ENCODE measurements at regions not wholly inside any gene's neighbourhood (a gene's known extent, or its start where the extent isn't known, plus 50 kb on each side); places are given as distances from the start of the nearest gene placed in this dataset.

- DNase-seq, result no peak
These were observed 75.3 kb upstream of the TNRC6C start for GRCh38 chr17:77883213-77883650.

DNA sequence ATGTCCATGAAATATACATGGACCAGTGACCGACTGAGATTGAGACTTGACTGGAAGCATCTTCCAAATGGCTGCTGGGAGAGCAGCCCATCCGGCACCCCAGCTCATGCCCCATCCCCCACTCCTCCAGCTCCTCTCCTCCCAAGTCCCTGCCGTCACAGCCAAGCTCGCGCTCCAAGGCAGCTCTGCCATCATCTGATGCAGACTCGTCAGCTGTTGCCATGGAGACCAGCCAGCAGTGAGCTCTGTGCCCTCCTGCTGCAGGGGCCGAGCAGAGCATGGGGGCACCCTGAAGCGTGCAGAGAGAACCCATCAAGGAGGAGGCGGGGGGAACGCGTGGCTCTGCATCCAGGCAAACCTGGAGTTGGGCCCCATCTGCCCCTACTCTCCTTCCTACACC is 74.5 kb upstream of the TNRC6C start:
- DNase-seq, result peak; percentile 71

DNA sequence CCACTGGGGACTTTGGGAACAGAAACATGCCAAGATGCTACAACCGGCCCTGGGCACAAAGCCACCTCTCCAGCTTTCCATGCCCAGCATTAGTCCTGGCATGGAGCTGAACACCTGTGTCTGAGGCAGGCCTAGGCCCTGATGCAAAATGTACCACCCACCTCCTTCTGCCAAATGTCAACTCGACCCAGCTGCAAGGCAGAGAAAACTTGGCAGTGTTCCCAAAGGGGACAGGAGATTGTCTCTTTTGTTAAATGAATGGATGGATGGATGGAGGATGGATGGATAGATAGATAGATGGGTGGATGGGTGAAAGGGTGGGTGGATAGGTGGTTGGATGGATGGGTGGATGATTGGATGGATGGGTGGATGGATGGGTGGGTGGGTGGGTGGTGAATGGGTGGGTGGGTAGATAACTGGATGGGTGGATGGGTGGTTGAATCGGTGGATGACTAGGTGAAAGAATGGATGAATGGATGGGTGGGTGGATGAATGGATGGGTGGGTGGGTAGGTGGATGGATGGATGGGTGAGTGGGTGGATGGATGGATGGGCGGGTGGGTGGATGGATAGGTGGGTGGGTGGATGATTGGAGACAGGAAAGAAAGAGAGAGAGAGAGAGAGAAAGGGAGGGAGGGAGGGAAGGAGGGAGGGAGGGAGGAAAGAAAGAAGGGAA is 73.4 kb upstream of the TNRC6C start:
- DNase-seq, result no peak

DNA sequence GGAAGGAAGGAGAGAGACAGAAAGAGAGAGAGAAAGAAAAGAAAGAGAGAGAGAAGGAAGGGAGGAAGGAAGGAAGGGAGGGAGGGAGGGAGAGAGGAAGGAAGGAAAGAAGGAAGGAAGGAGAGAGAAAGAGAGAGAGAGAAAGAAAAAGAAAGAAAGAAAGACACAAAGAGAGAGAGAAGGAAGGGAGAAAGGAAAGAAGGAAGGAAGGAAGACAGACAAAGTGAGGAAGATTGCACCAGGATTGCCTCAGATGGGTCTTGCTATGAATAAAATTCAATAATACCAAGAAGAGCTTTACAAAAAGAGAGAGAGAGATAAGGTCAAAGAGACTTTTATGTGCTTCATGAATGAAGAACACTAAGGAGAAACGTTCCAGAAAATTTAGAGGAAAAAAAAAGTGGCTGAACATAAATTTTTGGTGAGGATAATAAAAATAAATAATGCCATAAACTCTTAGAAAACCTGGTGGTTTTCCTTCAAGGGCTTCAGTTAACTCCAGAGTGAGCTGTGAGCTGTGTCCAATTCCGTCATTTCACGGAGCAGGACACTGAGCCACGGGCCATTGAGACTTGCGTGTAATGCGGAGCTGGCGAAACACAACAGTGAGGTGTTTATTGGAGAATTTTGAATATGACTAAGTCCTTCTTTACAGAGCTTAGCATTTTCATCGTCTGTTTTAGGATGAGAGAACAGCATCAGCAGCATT is 72.7 kb upstream of the TNRC6C start:
- DNase-seq, result no peak

DNA sequence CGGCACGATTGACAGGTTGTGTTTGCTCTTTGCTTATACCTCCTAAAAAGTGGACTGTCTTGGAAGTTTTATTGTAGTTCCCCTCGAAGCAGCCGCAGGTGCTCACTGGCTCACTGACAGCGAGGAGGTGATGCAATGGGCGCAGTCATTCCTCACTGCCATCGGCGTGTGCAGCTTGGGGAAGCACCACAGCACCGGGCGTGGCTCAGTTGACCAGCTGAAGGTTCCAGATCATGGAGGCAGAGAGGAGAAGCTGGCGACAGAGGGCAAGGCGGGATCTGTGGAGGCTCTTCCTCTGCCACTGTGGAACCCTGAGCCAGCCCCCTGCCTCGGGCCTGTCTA is 72.1 kb upstream of the TNRC6C start:
- DNase-seq, result no peak

DNA sequence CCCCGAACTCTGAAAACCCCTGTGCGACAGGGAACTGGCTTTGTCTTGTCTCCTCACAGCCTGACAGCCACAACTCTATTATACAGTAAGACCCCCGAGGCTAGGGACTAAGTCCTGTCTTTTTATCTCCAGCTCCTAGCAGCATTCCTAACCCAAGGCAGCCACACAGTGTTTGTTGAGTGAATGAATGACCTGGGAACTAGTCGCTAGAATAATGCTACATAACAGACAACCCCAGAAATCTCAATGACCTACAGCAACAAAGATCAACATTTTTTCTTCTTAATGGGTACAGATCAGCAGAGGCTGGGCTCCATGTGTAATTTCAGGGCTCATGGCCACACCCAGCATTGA is 71.4 kb upstream of the TNRC6C start:
- DNase-seq, result no peak

DNA sequence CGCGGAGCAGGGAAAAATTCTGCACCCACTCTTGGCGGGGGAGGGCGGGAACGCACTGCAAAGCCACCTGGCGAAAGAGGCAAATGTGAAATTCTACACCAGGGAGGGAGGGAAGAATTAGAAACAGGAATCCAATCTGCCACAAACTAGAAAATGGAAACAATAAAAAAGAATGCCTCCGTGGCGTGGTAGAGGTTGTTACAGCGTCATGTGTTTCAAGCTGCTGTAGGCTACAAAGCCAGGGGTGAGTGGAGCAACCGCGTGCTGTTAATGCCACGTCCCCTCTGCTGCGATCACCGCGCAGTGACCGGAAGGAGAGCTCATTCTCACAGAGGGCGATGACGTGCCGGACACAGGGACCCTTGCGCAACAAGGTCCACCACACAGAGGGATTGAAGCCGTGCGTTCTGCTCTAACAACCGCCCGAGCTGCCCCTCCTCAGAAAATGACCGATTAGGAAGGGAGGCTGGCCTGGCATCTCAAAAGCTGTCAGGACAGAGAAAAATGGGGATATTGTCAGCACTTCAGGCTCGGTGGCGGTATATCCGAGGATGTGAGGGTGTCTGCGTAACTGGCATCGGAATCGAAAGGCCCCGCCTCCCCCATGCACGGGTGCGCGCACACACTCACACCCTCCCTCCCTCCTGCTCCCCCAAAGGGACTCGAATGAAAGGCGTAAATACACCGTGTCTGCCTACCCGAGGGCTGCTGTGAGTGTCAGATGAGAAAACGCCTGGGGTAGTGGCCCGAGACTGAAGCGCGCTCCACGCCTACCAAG is 70.8 kb upstream of the TNRC6C start:
- peak; percentile 40 for DNase-seq

DNA sequence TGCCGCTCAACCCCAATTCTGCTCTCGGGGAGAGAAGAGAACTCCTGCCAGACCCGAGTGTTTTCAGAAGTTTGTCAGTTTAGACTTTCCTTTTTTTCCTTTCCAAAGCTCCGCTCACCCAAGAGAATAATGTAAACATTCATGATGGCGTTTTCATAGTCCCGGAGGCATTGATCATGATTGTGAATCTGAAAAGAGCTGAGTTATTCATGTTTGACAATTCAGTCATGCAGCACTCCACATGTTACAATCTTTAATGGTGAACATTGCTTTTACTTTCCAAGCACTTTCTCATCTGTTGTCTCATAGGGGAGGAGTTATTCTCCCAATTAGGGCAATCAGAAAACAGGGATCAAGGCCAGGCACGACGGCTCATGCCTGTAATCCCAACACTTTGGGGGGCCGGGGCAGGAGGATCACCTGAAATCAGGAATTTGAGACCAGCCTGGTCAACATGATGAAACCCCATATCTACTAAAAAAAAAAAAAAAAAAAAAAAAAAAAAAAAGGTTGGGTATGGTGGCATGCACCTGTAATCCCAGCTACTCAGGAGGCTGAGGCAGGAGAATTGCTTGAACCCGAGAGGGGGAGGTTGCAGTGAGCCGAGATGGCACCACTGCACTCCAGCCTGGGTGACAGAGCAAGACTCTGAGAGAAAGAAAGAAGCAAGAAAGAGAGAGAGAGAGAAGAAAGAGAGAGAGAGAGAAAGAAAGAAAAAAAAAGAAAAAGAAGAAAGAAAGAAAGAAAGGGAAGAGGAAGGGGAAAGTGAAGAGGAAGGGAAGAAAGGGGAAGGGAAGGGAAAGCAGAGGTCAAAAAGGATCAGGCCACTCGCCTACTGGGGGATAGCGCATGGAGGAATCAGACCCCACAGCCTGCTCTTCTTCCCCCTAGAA is 70.0 kb upstream of the TNRC6C start:
- no peak for DNase-seq

DNA sequence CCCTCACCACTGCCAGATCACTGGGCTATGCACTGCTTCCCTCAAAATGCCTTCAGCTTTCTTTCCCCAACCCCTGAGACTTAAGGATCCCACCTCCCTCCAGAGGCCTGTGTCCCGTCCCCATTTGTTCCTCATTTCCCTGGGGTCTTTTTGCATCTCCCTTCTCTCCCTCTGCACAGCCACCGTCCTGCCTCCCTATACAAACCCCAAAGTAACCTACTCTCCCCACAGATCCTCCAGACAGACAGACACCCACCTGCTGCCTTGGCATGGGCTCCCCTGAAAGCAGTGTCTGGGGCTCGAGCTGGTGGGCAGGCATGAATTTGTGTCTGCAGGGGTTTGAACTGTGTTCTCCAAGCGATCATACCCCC is 69.4 kb upstream of the TNRC6C start:
- DNase-seq, result no peak

- no peak for DNase-seq
These were observed 68.4 kb upstream of the TNRC6C start for GRCh38 chr17:77889866-77890760.

DNA sequence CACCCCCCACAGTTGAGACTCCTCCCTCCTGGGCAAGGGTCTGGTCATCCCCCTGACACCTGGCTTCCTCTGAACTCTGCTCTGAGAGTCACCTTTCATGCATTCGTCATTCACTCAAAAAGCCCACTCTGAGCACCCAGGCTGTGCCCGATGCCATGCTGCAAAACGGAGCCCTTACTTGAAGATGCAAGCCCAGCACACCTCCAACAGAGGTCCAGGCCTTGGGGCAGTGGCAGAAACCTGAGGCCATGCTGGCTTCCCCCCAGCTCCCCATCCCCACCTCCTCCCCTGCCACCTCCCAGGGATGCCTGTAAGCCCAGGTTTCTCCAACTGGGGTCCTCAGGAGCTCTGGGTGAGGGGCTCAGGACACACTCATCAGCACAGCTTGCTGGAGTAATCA is 67.7 kb upstream of the TNRC6C start:
- no peak for DNase-seq

DNA sequence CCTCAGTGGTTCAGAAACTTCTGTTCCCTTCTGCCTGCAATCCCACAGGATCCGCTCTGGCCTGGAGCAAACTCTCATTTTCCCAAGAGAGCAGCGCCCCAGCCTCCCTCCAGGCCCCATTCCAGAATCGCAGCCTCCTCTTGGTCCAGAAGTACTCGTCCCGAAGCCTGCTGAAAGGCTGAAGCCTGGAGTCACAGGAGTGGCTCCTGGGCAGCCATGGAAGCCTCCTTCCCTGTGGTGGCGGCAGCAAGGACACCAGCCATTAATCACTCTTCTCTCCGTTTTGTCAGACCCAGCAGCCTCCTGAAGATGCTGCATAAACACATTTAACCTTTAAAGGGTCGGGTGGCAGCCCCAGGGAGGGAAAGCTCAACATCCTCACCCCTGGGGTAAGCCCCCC is 66.9 kb upstream of the TNRC6C start:
- no peak for DNase-seq

GRCh38 chr17:77892031-77892430 is 66.5 kb upstream of the TNRC6C start:
- DNase-seq, result no peak

GRCh38 chr17:77892469-77893143 is 65.9 kb upstream of the TNRC6C start:
- DNase-seq, result no peak

- DNase-seq, result no peak
These were observed 65.1 kb upstream of the TNRC6C start for GRCh38 chr17:77893144-77894044.

DNA sequence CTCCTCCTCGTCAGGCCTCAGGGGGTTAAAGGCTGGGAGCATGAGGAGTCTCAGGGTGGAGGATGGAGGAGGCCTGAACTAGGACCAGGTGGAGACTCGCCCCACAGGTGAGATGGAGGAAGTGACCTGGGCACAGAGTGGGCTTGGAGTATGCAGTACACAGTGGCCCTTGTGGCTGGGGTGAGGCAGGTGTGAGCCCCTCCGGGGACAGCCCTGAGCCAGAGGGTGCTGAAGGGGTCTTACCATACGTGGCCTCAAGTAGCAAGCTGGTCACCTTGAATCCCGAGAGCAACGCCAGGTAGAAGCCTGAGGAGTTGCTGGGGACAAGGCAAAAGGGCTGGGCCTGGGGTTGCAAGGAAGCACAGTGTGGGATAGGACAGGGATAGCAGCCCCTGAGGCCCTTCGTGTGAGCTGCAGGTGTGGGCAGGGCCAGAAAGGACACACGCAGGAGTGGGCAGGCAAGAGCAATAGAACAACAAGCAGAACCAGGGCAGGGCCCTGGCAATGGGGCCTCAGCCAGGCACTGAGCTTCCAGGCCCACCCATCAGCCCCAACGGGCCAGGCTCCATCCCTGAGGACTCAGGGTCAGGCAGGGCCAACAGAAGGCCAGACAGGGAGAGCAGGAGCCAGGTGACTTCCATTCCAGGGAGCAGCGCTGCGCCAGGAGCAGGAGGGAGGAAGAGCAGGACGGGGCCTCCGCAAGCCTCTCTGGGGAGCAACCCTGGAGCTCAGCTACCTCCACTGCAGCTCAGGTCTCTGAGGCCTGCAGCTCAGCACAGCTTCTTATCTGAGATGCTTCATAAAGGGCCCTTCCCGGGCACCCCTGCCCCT is 64.2 kb upstream of the TNRC6C start:
- DNase-seq, result no peak

DNA sequence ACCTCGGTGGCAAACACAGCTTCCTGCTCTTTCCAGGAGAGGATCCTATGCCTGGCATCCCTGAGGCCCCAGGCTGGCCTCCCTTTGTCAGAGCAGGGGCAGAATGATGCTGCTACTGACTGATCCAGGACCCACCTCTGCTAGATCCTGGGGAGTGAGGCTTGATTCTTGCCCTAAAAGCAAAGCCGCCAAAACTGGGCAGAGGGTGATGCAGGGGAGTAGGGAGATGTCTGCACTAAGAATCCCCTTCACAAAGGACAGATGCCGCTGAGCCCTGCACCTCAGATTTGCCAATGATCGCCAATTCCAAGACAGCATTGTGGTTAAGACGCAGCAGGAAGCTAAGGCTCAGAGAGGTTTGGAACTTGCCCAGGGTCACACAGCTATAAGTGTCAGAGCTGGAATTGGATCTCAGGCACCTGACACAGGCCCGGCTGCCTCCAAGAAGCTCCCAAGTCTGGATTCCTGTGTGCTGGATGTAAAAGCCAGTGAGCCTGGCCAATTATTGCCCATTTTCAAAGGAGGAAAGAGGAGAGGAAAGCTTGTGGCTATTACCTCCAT is 60.7 kb upstream of the TNRC6C start:
- no peak for DNase-seq

GRCh38 chr17:77898521-77899434 is 59.7 kb upstream of the TNRC6C start:
- DNase-seq, result no peak

All from DMS79 (cell line).